Gastroesophageal sphincter (tissue), 4 donors: ENCODE measurements at regions not wholly inside any gene's neighbourhood (a gene's known extent, or its start where the extent isn't known, plus 50 kb on each side); places are given as distances from the start of the nearest gene placed in this dataset.
"Not testable (repeated sequence)": the region's sequence is repeated elsewhere in the genome, so short reads cannot be mapped to it uniquely, and the experiment has no call there.

ENCODE experiments used
- ATAC-seq: fragments of 150-250 bp; one replicate; pipeline ENCODE4 v1.9.1; 2016; ENCODE audit warnings: mild to moderate bottlenecking, moderate library complexity
- H3K27ac ChIP-seq, 4 donors: fragments of 200-600 bp; sonication (generic) in 3 of 4; 1 replicate in 3 of 4; 2 replicates in 1 of 4; pipeline ENCODE4 v1.5.1; 2016 to 2019
- H3K27me3 ChIP-seq: fragments of 200-600 bp; sonication (generic); one replicate; pipeline ENCODE4 v1.5.1; 2019
- H3K36me3 ChIP-seq, 2 donors: fragments of 200-600 bp; sonication (generic); one replicate each; pipeline ENCODE4 v1.5.1; 2019; ENCODE audit warnings: control low read depth in 1 of 2
- H3K4me1 ChIP-seq, 3 donors: fragments of 200-600 bp; sonication (generic); 1 replicate in 2 of 3; 2 replicates in 1 of 3; pipeline ENCODE4 v1.5.1; 2016 to 2019; ENCODE audit warnings: control low read depth in 2 of 3
- H3K4me3 ChIP-seq, 2 donors: fragments of 200-600 bp; sonication (generic); one replicate each; pipeline ENCODE4 v1.5.1; 2019; ENCODE audit warnings: mild to moderate bottlenecking in 1 of 2, moderate library complexity in 1 of 2
- H3K9me3 ChIP-seq, 3 donors: fragments of 200-600 bp; sonication (generic); one replicate each; pipeline ENCODE4 v1.5.1; 2017 to 2019; ENCODE audit warnings: control low read depth in 2 of 3
- EP300 ChIP-seq: sonication (generic); formaldehyde crosslinking; IDR thresholded peaks from one replicate; pipeline ENCODE4 v1.6.1; 2017; ENCODE audit warnings: antibody characterized with exemption, mild to moderate bottlenecking
- POLR2A ChIP-seq, 2 donors: fragments of 450-650 bp; IDR thresholded peaks; one replicate each; pipeline ENCODE4 v1.6.1; 2017; ENCODE audit warnings: antibody characterized with exemption in 2 of 2, mild to moderate bottlenecking in 2 of 2, moderate library complexity in 1 of 2
- POLR2AphosphoS5 ChIP-seq: sonication (generic); formaldehyde crosslinking; IDR thresholded peaks from one replicate; pipeline ENCODE4 v1.6.1; 2017; ENCODE audit warnings: antibody characterized with exemption
- WGBS, 2 donors: methylation state at CpG; one replicate each; pipeline ENCODE4 v1.1.5; 2018; ENCODE audit warnings: low coverage in 1 of 2; 5-methylcytosine and 5-hydroxymethylcytosine counted together
- TF ChIP-seq, protein P1 (sequence below), 4 experiments: fragments of 200-600 bp in 2 of 4; fragments of 450-650 bp in 2 of 4; sonication (generic) in 1 of 4; IDR thresholded peaks; one replicate each; pipeline ENCODE4 v1.5.1; 2017 to 2019; ENCODE audit warnings: antibody characterized with exemption in 4 of 4, mild to moderate bottlenecking in 2 of 4, moderate library complexity in 2 of 4

DNA sequence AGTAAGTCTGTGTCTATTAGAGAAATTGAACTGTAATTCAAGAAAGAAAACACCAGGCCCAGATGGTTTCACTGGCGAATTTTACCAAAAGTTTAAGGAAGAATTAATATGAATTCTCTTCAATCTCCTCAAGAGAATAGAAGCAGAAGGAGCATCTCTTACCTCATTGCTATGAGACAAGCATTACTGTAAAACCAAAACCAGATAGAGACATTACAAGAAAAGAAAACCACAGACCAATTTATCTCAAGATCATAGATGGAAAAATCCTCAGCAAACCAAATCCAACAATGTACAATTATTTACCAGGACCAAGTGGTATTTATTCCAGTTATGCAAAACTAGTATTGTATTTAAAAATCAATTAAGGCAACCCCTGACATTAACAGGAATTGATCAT lies 160.6 kb downstream of the LIPI start:
- H3K9me3 ChIP-seq, result no peaks in the 10 kb centered on the region
- 76 to 83% methylated on average over 1 of the region's 1 CpG for WGBS, 2 donors
- no peak for ATAC-seq
- no peak overlapping the region for H3K4me3 ChIP-seq
- no peak overlapping the region for H3K27ac ChIP-seq
- TF ChIP-seq POLR2A (IDR thresholded peaks at IDR 0.05) (no peak), EP300 (no peak), POLR2AphosphoS5 (no peak)
- TF ChIP-seq, protein P1, sequence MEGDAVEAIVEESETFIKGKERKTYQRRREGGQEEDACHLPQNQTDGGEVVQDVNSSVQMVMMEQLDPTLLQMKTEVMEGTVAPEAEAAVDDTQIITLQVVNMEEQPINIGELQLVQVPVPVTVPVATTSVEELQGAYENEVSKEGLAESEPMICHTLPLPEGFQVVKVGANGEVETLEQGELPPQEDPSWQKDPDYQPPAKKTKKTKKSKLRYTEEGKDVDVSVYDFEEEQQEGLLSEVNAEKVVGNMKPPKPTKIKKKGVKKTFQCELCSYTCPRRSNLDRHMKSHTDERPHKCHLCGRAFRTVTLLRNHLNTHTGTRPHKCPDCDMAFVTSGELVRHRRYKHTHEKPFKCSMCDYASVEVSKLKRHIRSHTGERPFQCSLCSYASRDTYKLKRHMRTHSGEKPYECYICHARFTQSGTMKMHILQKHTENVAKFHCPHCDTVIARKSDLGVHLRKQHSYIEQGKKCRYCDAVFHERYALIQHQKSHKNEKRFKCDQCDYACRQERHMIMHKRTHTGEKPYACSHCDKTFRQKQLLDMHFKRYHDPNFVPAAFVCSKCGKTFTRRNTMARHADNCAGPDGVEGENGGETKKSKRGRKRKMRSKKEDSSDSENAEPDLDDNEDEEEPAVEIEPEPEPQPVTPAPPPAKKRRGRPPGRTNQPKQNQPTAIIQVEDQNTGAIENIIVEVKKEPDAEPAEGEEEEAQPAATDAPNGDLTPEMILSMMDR (IDR thresholded peaks at IDR 0.05), result no peak
- H3K36me3 ChIP-seq, result no peaks in the 10 kb centered on the region
- H3K27me3 ChIP-seq, result no peaks in the 10 kb centered on the region
- no peaks in the 10 kb centered on the region for H3K4me1 ChIP-seq

DNA sequence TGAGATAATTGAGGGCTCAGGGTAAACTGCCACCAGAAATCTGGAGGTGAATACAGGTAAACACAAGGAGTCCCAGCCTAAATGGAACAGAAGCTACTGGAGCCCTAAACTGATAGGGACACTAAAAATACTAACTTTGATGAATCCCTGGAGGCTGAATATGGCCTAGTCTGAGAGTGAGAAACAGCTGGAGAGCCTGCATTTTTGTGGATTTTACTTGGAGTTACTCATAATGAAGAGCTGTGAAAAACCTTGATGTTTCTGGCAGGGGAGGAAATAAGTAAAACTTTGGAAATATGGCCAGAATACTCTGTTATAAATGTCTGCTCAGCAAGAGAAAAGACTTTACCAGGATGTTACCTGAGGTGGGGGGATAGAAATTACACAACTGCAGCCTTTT lies 164.4 kb downstream of the LIPI start:
- ATAC-seq, result no peak
- H3K9me3 ChIP-seq, result no peaks in the 10 kb centered on the region
- H3K4me1 ChIP-seq, result peaks cover 0 to 4% (median 0%) of the 10 kb centered on the region in 3 donors
- H3K27me3 ChIP-seq, result no peaks in the 10 kb centered on the region
- H3K27ac ChIP-seq, result no peak overlapping the region
- no peak for TF ChIP-seq POLR2A (IDR thresholded peaks at IDR 0.05)
- TF ChIP-seq EP300, result no peak
- TF ChIP-seq, protein P1 (IDR thresholded peaks at IDR 0.05), result no peak
- no peak for TF ChIP-seq POLR2AphosphoS5
- no peaks in the 10 kb centered on the region for H3K36me3 ChIP-seq
- H3K4me3 ChIP-seq, result no peak overlapping the region

DNA sequence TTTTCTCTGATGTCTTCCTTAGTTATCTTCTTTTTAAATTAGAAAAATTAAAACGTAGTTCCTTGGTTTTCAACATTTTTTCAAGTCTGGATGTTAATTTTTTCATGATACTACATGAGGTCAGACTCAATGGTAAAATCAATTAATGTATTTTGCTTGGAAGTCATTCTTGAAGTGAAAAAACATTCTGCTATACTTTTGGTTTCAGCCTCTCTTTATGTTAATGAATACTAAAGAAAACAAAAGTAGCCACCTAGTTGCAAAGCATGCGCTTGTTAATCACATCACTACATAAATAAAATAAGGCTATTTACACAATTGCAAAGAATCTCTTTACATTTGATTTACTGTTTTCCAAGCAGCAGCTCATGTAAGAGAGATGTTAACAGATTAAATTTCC lies 170.4 kb downstream of the LIPI start:
- H3K4me3 ChIP-seq, result no peak overlapping the region
- H3K4me1 ChIP-seq, result peaks cover 0 to 4% (median 0%) of the 10 kb centered on the region in 3 donors
- H3K36me3 ChIP-seq, result no peaks in the 10 kb centered on the region
- TF ChIP-seq, protein P1 (IDR thresholded peaks at IDR 0.05), result no peak
- TF ChIP-seq EP300 (no peak), POLR2AphosphoS5 (no peak), POLR2A (IDR thresholded peaks at IDR 0.05) (no peak)
- H3K27ac ChIP-seq, result no peak overlapping the region
- no peaks in the 10 kb centered on the region for H3K9me3 ChIP-seq
- 91 to 92% methylated on average over 2 of the region's 2 CpGs for WGBS, 2 donors
- ATAC-seq, result no peak
- no peaks in the 10 kb centered on the region for H3K27me3 ChIP-seq

DNA sequence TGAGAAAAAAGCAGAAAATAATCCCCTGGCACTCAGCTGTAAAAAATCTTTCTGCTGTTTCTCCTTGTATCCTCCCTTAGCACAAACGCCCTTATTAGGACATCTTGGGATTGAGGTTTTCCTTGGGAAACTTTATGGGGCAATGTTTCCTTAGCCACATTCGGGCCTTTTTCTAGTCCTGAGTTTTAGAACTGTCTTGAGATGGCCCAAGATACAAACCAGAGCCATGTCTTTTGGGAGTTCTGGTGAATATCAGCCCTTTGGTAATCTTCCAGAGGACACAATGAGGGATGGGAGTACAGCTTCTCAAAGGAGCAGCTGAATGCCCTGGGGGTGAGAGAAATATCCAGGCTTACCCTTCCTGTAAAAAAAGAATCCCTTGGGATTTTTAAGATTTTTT lies 182.1 kb downstream of the LIPI start:
- H3K4me1 ChIP-seq, result peaks cover 0 to 19% (median 3%) of the 10 kb centered on the region in 3 donors
- ATAC-seq, H3K36me3 ChIP-seq, H3K4me3 ChIP-seq, H3K9me3 ChIP-seq, H3K27me3 ChIP-seq: not testable (repeated sequence)
- TF ChIP-seq POLR2AphosphoS5, result peak; percentile 50
- peak overlapping the region in 2 of 4 donors; percentile 29 to 41 for H3K27ac ChIP-seq
- 19 to 24% methylated on average over 2 of the region's 2 CpGs for WGBS, 2 donors

DNA sequence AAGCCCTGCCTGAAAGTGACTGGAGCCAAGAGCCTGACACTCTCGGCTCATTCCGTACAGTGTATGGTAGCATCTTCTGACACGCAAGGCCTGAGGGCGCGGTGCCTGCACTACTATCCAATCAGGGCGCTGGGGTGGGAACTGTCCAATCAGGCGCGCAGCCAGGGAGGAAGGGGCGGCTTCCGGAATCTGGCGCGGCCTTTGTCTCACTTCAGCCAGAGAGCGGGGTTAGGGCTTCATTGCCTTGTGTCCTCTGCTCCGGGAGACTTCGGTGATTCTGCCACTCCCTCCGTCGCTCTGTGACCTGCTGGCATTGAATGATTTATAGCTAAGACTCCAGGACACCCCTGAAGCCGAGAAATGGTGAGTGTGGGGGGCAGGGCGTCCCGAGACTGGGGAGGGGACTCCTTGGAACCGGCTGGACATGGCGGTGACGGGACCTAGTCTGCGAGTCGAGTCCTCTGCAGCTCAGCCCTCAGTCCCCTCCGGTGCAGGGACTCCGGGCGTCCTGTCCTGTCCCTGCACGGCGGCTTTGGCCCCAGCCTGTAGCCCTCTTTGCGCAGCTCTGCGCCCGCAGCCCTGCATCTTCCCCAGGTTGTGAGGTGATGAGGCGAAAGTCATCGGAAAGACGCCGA lies 183.4 kb downstream of the LIPI start:
- peak overlapping the region; percentile 47 to 61 for H3K4me3 ChIP-seq
- ATAC-seq, result peak; percentile 98
- not testable (repeated sequence) for H3K36me3 ChIP-seq, H3K27me3 ChIP-seq, H3K9me3 ChIP-seq
- peak overlapping the region; percentile 1 to 80 (median 72) for H3K27ac ChIP-seq
- TF ChIP-seq POLR2A (IDR thresholded peaks at IDR 0.05), result peak in 1 of 2 donors; percentile 17
- H3K4me1 ChIP-seq, result peaks cover 0 to 19% (median 3%) of the 10 kb centered on the region in 3 donors
- WGBS, 2 donors, result no CpG with 5 or more reads among the region's 37 CpGs

DNA sequence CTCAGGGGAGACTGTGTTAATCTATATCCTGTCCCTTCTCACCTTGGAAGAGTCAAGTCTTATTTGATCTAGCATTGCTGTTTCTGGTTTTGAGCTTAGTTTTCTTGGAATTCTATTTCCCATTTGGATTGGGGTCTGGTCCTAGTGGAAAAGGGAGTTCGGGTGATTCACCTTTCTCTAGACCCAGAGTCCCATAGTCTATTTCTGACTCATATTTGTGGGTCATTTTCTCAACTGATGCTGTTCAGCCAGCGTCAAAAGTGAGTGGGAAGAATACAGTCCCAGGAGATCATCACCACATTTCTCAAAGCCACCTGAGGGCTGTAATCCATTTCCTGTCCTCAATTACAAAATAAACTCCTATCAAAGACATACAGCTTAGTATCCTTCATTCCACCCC lies 190.6 kb downstream of the LIPI start:
- H3K27me3 ChIP-seq, ATAC-seq, H3K4me1 ChIP-seq, H3K27ac ChIP-seq, H3K36me3 ChIP-seq, H3K9me3 ChIP-seq, H3K4me3 ChIP-seq: not testable (repeated sequence)
- 50 to 61% methylated on average over 2 of the region's 2 CpGs for WGBS, 2 donors

DNA sequence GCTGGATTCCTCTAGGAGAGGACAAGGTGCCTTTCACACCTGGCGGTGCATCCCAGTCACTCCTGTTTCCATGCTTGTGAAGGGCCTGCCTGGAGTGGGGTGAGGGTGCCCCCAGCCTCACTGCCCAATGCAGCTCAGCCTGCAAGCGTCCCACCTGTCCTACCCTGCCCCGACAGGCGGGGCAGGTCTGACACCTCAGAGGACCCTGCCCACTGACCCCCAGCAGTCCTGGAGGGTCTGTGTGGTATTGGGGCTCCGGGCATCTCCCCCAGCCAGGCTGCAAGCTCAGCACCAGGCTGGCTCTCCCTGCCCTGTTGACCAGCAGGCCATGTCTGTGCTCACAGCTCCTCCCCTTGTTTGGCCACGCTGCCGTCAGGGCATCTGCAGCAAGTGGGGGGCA lies 194.9 kb downstream of the LIPI start:
- not testable (repeated sequence) for ATAC-seq

DNA sequence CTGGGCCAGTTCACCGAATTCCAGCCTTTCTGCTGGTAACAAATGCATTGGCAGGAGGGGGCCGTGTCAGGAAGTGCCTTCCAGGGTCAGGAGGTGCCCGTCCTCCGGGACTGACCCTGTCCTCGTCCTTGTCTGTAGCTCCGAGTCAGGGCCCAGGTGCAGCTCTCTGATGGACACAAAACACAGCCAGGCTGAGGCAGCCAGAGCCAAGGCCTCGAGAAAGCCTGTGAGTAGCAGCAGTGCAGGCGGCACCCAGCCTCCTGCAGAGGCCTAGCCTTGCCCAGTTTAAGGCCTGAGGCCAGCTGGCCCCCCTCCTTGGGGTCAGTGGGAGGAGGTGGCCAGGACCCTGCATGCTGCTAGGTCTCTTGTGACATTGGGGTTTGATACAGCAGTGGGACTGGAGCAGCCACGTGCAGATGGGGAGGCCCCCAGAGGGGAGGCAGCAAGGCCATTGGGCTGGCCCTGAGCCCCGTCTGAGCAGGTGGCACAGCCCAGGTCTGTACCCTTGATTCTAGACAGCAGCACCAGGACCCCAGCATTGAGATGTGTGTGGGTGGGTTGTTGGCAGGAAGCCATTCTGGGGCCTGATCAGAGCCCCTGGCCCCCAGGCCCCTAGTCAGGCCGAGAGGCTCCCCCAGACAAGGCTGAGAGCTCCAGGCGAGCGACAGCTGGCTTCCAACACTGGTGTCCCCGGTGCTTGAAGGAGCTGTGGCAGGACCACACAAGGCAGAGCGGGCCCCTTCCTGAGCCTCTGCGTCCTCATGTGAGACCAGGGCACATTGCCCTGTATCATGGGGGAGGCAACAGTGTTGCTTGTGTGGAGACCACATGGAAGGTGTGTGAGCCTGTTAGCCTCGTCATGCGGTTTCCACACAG lies 196.9 kb downstream of the LIPI start:
- 80% methylated on average over 1 of the region's 18 CpGs; no CpG with 5 or more reads in 1 of the 2 donors for WGBS, 2 donors
- not testable (repeated sequence) for H3K4me3 ChIP-seq, H3K9me3 ChIP-seq, ATAC-seq, H3K4me1 ChIP-seq, H3K36me3 ChIP-seq, H3K27me3 ChIP-seq, H3K27ac ChIP-seq

More for the DNA sequence above, 194.9 kb downstream of the LIPI start:
- H3K27me3 ChIP-seq, H3K4me3 ChIP-seq, H3K27ac ChIP-seq, H3K36me3 ChIP-seq, H3K9me3 ChIP-seq, H3K4me1 ChIP-seq: not testable (repeated sequence)
- 100% methylated on average over 1 of the region's 7 CpGs; no CpG with 5 or more reads in 1 of the 2 donors for WGBS, 2 donors
